NOMO-1 treated with DMSO at 0.1 percent for 48 hours (cell line): ENCODE measurements at regions not wholly inside any gene's neighbourhood (a gene's known extent, or its start where the extent isn't known, plus 50 kb on each side); places are given as distances from the start of the nearest gene placed in this dataset.

Source experiments
- DNase-seq: peaks from one replicate; lab custom pipeline; 2025; ENCODE audit not compliant: unreplicated experiment; lab: John Stamatoyannopoulos, UW

GRCh38 chr2:196433116-196433515, 206.4 kb upstream of the CCDC150 start:
- DNase-seq, result no peak

- DNase-seq, result no peak
Observed at GRCh38 chr2:196434217-196434616, 205.3 kb upstream of the CCDC150 start.

- no peak for DNase-seq
Observed at GRCh38 chr2:196435189-196435588, 204.3 kb upstream of the CCDC150 start.

GRCh38 chr2:196437626-196438025, 201.9 kb upstream of the CCDC150 start:
- DNase-seq, result no peak

- no peak for DNase-seq
Observed at GRCh38 chr2:196439760-196440159, 199.8 kb upstream of the CCDC150 start.

- DNase-seq, result no peak
Observed at GRCh38 chr2:196440413-196440812, 199.1 kb upstream of the CCDC150 start.

GRCh38 chr2:196441527-196441926, 198.0 kb upstream of the CCDC150 start:
- DNase-seq, result no peak

GRCh38 chr2:196442211-196442610, 197.3 kb upstream of the CCDC150 start:
- DNase-seq, result no peak

GRCh38 chr2:196444442-196444841, 195.1 kb upstream of the CCDC150 start:
- DNase-seq, result no peak

GRCh38 chr2:196445991-196446390, 193.5 kb upstream of the CCDC150 start:
- no peak for DNase-seq

- no peak for DNase-seq
Observed at GRCh38 chr2:196448407-196449079, 191.0 kb upstream of the CCDC150 start.

- DNase-seq, result no peak
Observed at GRCh38 chr2:196449083-196449482, 190.4 kb upstream of the CCDC150 start.

GRCh38 chr2:196452758-196453157, 186.8 kb upstream of the CCDC150 start:
- DNase-seq, result no peak

- DNase-seq, result peak; percentile 28
Observed at GRCh38 chr2:196453613-196454047, 185.9 kb upstream of the CCDC150 start.

- no peak for DNase-seq
Observed at GRCh38 chr2:196454492-196454891, 185.0 kb upstream of the CCDC150 start.

- DNase-seq, result no peak
Observed at GRCh38 chr2:196459539-196459938, 180.0 kb upstream of the CCDC150 start.

- DNase-seq, result no peak
Observed at GRCh38 chr2:196463706-196464105, 175.8 kb upstream of the CCDC150 start.

- DNase-seq, result no peak
Observed at GRCh38 chr2:196464311-196464710, 175.2 kb upstream of the CCDC150 start.

- DNase-seq, result no peak
Observed at GRCh38 chr2:196466581-196466980, 172.9 kb upstream of the CCDC150 start.

- DNase-seq, result no peak
Observed at GRCh38 chr2:196468394-196468793, 171.1 kb upstream of the CCDC150 start.

GRCh38 chr2:196473617-196474016, 165.9 kb upstream of the CCDC150 start:
- DNase-seq, result no peak

- DNase-seq, result no peak
Observed at GRCh38 chr2:196475611-196476010, 163.9 kb upstream of the CCDC150 start.

- DNase-seq, result no peak
Observed at GRCh38 chr2:196478588-196478987, 160.9 kb upstream of the CCDC150 start.
